Thyroid gland (tissue), 4 donors: ENCODE measurements at regions not wholly inside any gene's neighbourhood (a gene's known extent, or its start where the extent isn't known, plus 50 kb on each side); places are given as distances from the start of the nearest gene placed in this dataset.

Experiments used
- DNase-seq, 2 donors: peaks; one replicate each; pipeline ENCODE4 v3.0.0-alpha.2; 2019
- H3K27ac ChIP-seq, 3 donors: fragments of 200-600 bp; sonication (generic); 1 replicate in 2 of 3; 2 replicates in 1 of 3; pipeline ENCODE4 v1.5.1; 2016 to 2019; ENCODE audit warnings: mild to moderate bottlenecking in 1 of 3, moderate library complexity in 1 of 3
- H3K27me3 ChIP-seq: fragments of 200-600 bp; sonication (generic); one replicate; pipeline ENCODE4 v1.5.1; 2019
- H3K36me3 ChIP-seq, 2 donors: fragments of 200-600 bp; sonication (generic); one replicate each; pipeline ENCODE4 v1.5.1; 2016 to 2019
- H3K4me1 ChIP-seq, 2 donors: fragments of 200-600 bp; sonication (generic); one replicate each; pipeline ENCODE4 v1.5.1; 2017 to 2019
- H3K4me3 ChIP-seq, 3 donors: fragments of 200-600 bp; sonication (generic); replicated peaks in 1 of 3; 1 replicate in 2 of 3; 2 replicates in 1 of 3; pipeline ENCODE4 v1.5.1; 2016; ENCODE audit warnings: mild to moderate bottlenecking in 1 of 3
- H3K9me3 ChIP-seq: fragments of 200-600 bp; sonication (generic); one replicate; pipeline ENCODE4 v1.5.1; 2017
- CTCF ChIP-seq, 6 experiments: fragments of 200-600 bp in 3 of 6; fragments of 450-650 bp in 3 of 6; sonication (generic) in 3 of 6; IDR thresholded peaks; one replicate each; pipeline ENCODE4 v1.5.1; 2016 to 2019; ENCODE audit warnings: antibody characterized with exemption in 6 of 6, mild to moderate bottlenecking in 2 of 6, inconsistent platforms in 1 of 6, moderate library complexity in 1 of 6
- POLR2A ChIP-seq, 2 donors: fragments of 450-650 bp; IDR thresholded peaks; one replicate each; pipeline ENCODE4 v1.6.1; 2017; ENCODE audit warnings: antibody characterized with exemption in 2 of 2, mild to moderate bottlenecking in 2 of 2, moderate library complexity in 1 of 2
- WGBS, 2 donors: methylation state at CpG; one replicate each; pipeline ENCODE4 v1.1.5; 2017; 5-methylcytosine and 5-hydroxymethylcytosine counted together
- intact Hi-C: fragments of 100-400 bp; cut with DNase I; formaldehyde crosslinking; loops from one replicate; pipeline ENCODE4 v1.15.1; 2023

GRCh38 chr2:34664266-34664665 is 1065.2 kb upstream of the FAM98A start:
- H3K4me1 ChIP-seq, result no peaks in the 10 kb centered on the region
- H3K36me3 ChIP-seq, result no peaks in the 10 kb centered on the region
- no peak for DNase-seq
- no peaks in the 10 kb centered on the region for H3K27me3 ChIP-seq
- 70 to 75% methylated on average over 3 of the region's 3 CpGs for WGBS, 2 donors
- intact Hi-C loops, result no loop called here
- no peak overlapping the region for H3K4me3 ChIP-seq
- no peak overlapping the region for H3K27ac ChIP-seq
- TF ChIP-seq CTCF (IDR thresholded peaks at IDR 0.05), result no peak
- TF ChIP-seq POLR2A (IDR thresholded peaks at IDR 0.05), result no peak
- no peaks in the 10 kb centered on the region for H3K9me3 ChIP-seq

- no peak for TF ChIP-seq POLR2A (IDR thresholded peaks at IDR 0.05)
- no peak for TF ChIP-seq CTCF (IDR thresholded peaks at IDR 0.05)
- H3K9me3 ChIP-seq, result no peaks in the 10 kb centered on the region
- intact Hi-C loops, result no loop called here
- DNase-seq, result no peak
- H3K4me3 ChIP-seq, result no peak overlapping the region
- 79 to 91% methylated on average over 2 of the region's 2 CpGs for WGBS, 2 donors
- H3K4me1 ChIP-seq, result no peaks in the 10 kb centered on the region
- no peak overlapping the region for H3K27ac ChIP-seq
- H3K27me3 ChIP-seq, result no peaks in the 10 kb centered on the region
- H3K36me3 ChIP-seq, result no peaks in the 10 kb centered on the region
Measured at GRCh38 chr2:34663314-34663713, 1064.2 kb upstream of the FAM98A start.

GRCh38 chr2:34660741-34661140 is 1061.6 kb upstream of the FAM98A start:
- Histone ChIP-seq H3K36me3 (no peaks in the 10 kb centered on the region), H3K9me3 (no peaks in the 10 kb centered on the region), H3K27ac (no peak overlapping the region), H3K4me1 (no peaks in the 10 kb centered on the region), H3K27me3 (no peaks in the 10 kb centered on the region), H3K4me3 (no peak overlapping the region)
- no peak for DNase-seq
- WGBS, 2 donors, result 75 to 76% methylated on average over 4 of the region's 4 CpGs
- TF ChIP-seq CTCF (IDR thresholded peaks at IDR 0.05), result no peak
- intact Hi-C loops, result no loop called here

- TF ChIP-seq CTCF (IDR thresholded peaks at IDR 0.05) (no peak), POLR2A (IDR thresholded peaks at IDR 0.05) (no peak)
- Histone ChIP-seq H3K27ac (no peak overlapping the region), H3K9me3 (no peaks in the 10 kb centered on the region), H3K27me3 (no peaks in the 10 kb centered on the region), H3K4me3 (no peak overlapping the region), H3K4me1 (no peaks in the 10 kb centered on the region), H3K36me3 (no peaks in the 10 kb centered on the region)
- intact Hi-C loops, result no loop called here
- no peak for DNase-seq
- 78 to 83% methylated on average over 3 of the region's 3 CpGs for WGBS, 2 donors
Measured at GRCh38 chr2:34656632-34657031, 1057.5 kb upstream of the FAM98A start.

- intact Hi-C loops, result no loop called here
- H3K27ac ChIP-seq, result no peak overlapping the region
- DNase-seq, result no peak
- TF ChIP-seq CTCF (IDR thresholded peaks at IDR 0.05) (no peak), POLR2A (IDR thresholded peaks at IDR 0.05) (no peak)
- no peaks in the 10 kb centered on the region for H3K9me3 ChIP-seq
- WGBS, 2 donors, result 66 to 76% methylated on average over 1 of the region's 1 CpG
- no peaks in the 10 kb centered on the region for H3K4me1 ChIP-seq
- H3K36me3 ChIP-seq, result no peaks in the 10 kb centered on the region
- H3K4me3 ChIP-seq, result no peak overlapping the region
- H3K27me3 ChIP-seq, result no peaks in the 10 kb centered on the region
Measured at GRCh38 chr2:34652636-34653035, 1053.5 kb upstream of the FAM98A start.
